Brain pericyte (primary cell): ENCODE measurements at regions not wholly inside any gene's neighbourhood (a gene's known extent, or its start where the extent isn't known, plus 50 kb on each side); places are given as distances from the start of the nearest gene placed in this dataset.
"Not testable (repeated sequence)": the region's sequence is repeated elsewhere in the genome, so short reads cannot be mapped to it uniquely, and the experiment has no call there.

Source experiments
- DNase-seq: peaks from one replicate; pipeline ENCODE4 v3.0.0-alpha.2; 2012; ENCODE audit warnings: low read depth, low spot score

DNA sequence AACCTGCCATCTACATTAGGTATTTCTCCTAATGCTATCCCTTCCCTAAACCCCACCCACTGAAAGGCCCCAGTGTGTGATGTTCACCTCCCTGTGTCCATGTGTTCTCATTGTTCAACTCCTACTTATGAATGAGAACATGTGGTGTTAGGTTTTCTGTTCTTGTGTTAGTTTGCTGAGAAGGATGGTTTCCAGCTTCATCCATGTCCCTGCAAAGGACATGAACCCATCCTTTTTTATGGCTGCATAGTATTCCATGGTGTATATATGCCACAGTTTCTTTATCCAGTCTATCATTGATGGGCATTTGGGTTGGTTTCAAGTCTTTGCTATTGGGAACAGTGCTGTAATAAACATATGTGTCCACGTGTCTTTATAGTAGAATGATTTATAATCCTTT is 149.2 kb downstream of the PCDH7 start:
- not testable (repeated sequence) for DNase-seq

DNA sequence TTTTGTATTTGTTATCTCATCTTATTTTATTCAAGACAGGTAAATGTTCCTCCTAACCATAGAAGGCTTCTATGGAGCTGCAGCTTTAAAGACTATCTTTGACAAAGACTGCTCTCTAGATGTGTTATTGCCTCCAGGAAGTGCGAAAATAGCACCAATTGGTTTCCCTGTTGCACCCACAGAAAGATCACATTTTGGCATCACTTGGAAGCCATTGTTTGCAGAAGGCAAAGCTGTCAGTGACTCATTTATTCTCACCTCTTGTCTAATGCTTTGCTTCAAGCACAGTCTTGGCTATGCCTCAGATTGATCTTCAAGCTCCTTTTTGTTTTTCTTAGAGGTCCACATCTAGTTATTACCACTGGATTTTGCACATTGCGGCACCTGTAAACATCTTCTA is 150.3 kb downstream of the PCDH7 start:
- no peak for DNase-seq

DNA sequence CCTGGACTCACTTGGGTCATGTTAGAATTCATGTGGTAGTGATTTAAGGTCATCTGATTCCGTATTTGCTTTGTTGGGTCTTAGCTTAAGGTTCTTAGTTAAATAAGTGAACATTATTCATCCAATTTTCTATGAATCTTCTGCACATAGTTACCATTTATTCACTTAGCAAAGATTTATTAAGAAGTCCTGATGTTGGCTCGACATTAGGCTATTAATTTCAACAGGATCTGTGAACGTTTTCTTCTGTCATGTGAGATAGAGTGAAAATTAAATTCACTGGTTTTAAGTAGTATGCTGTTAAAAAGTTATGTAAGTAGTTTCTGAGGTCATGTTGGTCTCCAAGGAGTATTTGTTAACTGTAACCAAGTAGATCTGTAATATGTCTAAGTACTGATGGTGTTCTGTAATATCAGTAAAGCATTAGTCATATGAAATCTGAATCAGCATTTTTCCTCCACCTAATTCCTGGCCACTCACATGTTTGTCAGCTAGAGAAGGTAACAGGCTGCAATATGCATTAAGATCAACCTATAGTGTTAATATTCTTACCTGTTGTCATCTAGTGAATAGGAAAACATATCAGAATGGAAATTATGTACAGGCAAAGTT is 155.6 kb downstream of the PCDH7 start:
- DNase-seq, result no peak

DNA sequence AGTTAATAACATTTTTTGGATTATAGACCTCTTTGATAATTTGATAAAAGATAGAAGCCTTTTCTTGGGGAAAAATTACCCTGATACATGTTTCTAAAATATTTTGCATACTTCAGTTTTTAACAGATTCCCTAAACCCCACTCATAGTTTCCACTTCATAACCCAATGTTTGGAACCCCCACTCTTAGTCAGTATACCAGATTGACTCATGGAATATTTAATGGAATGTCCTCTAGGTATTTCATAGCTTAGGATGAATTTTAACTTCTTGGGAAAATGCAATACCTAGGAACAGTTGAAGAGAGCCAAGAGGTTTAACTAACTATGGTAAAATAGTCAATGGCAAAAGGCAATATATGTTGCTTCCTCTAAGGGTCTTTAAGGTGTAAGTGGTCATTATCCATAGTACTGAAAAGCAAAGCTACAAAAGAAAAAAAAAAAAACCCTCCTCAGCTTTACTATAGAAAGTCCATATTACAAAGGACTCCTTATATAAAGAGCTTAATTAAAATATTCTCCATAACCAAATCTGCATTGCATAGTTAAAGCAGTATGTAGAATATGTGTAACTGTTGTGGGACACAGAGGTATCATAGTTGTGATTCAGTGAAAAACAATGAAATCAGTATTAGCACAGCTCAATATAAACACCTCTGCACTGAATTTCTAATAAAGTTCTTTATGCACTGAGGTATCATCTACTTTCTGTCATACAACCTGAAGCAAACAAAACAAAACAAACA is 159.9 kb downstream of the PCDH7 start:
- DNase-seq, result no peak

DNA sequence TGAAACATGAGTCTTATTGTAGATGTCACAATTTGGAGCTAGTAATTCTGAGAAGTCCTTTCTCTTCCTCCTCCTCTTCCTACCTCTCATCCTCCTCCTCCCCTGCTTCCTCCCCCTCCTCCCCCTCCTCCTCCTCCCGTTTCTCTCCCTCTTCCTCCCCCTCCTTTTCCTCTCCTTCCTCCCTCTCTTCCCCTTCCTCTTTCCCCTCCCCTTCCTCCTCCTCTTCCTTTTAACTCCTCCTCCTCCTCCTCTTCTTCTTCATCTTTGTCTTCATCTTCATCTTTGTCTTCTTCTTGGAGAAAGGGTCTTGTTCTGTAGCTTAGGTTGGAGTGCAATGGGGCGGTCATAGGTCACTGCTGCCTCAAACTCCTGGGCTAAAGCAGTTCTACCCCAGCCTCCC is 161.8 kb downstream of the PCDH7 start:
- no peak for DNase-seq

DNA sequence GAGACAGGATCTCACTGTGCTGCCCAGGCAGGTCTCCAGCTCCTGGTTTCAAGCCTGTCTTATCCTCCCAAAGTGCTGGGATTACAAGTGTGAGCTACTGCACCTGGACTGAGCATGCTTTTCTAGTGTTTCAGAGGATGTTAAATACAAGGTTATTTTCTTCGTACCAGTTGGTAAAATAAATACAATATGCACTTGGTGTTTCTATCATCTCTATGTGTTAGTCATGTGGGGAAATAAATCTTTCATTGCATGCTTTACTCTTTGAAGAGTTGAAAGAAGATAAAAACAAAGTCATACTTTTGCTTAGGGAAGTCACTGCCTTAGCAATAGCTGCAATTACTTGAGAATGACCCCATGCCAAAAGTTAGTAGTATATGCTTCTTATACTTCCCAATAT is 162.3 kb downstream of the PCDH7 start:
- no peak for DNase-seq

DNA sequence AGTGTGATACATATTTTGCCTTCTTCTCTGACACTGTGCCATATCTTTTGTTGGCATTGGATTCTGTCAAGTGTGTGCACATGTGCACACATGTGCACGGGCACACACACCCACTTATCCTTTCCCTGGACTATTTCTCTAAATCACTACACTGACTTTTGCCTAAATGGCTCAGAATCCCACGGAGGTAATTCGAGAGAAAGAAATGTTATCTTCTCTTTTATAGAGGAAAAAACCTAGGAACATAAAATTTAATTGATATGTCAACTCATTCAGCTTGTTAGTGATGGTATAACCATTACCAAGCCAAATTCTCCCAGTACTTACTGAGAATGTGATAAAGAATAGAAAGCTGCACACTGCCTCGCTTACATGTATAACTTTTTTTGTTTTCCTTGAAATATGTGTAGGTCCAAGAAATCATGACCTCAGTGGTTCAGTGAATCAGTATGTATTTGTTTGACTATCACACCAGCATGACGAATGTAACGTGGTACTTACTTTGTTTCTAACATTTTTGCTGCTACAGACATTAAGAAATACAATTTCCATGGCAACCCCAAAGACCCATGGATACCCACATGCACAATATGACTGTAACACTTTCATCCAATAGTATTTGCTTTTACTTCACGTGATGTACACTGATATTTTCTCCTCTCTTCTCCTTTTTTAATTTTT is 163.0 kb downstream of the PCDH7 start:
- DNase-seq, result no peak

DNA sequence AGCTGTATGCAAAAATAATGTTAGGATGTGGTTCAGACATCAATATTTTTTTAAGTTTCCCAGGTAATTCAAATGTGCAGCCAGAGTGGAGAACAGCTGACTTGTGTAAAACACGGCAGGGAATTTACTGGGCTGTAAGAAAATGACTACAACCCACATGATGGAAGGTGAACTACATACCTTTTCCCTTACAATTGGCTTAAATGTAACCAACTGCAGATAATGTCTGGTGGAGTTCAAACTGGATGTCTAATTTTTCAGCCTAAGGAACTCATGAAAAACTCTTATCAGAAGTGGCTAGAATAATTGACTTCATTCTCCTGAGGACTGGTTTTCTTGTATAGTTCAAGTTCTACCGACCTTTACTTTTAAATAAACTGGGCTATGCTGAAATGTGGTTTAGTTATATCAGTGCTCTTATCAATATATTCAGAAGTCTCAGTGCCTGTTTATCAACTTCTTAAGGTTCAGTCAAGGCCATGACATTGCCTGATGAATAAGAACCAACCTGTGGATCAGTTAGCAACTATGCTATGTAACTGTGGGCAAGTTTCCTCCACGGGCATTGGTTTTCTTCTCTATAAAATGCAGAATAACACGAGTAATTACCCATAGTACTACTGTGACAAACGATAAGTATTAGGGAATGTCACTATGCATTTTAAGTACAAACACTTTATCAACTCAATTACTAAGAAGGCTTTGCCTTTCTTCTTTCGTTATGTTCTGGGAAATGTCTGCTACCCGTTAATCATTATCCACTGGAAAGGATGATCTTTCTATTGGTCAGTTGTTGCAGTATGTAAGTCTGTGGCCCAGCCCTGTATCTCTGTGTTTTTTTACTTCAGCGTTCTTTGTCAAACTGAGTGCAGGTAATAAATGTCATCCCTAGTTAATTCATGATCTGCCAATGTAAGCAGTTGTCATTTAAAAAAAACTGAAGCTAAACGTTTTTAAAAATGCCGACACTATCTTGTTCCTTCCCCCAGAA is 181.6 kb downstream of the PCDH7 start:
- DNase-seq, result no peak

DNA sequence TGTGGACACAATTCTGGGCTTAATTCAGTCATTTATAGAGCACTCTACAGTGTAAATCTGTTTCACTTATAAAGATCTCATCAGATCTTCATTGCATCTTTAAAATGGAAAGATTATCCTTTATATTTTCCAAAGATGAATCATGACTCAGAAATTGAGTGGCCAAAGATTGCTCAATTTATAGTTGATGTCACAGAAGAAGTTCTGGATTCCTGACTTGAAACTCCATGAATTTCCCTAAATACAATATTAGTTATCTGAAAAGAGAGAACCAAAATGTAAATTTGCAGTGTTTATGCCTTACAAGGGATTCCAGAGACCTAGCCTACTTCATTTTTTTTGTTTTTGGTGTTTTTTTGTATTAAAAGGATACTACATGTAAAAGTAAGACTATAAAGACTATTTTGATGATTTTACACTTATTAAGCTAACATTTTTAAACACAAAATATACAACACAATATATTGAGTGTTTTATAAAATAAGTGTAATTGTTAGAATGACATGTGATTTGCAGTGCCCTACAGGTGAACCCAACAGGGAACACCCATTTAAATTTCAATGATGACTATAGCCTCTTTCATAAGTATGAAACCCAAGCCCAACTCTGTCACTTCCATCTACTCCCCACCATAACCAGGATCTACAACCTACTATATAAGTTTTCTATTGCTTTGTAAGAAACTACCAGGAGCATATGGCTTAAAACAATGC is 183.5 kb downstream of the PCDH7 start:
- DNase-seq, result no peak

DNA sequence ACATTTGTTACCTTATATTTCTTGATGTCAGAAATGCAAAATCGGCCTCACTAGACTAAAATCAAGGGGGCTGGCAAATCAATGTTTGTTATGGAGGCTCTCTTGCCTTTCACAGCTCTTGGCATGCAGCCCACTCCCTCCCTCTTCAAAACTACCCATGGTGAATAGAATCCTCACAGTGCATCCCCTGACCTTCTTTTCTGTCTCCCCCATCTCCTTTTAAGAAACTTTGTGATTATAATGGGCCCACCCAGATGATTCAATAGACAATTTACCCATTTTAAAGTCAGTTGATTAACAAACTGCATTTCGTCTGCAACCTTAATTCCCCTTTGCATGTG is 184.0 kb downstream of the PCDH7 start:
- no peak for DNase-seq

DNA sequence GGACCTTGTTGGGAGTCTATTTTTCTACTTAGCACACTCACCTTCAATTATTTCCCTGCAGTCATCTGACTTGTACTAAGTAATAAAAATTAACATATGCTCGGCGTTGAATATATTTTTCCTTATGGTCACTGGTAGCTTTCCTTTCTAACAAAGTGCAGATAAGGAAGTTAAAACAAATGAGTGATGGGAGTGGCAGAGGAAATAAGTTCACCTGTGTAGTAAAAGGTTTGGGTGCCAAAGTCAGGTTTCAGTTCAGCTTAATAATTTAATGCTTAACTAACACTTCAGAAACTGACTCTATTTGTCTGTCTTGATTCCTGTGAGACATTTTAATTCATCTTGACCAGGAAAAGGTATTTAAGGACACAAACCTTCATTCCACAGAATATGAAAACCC is 184.4 kb downstream of the PCDH7 start:
- DNase-seq, result no peak

DNA sequence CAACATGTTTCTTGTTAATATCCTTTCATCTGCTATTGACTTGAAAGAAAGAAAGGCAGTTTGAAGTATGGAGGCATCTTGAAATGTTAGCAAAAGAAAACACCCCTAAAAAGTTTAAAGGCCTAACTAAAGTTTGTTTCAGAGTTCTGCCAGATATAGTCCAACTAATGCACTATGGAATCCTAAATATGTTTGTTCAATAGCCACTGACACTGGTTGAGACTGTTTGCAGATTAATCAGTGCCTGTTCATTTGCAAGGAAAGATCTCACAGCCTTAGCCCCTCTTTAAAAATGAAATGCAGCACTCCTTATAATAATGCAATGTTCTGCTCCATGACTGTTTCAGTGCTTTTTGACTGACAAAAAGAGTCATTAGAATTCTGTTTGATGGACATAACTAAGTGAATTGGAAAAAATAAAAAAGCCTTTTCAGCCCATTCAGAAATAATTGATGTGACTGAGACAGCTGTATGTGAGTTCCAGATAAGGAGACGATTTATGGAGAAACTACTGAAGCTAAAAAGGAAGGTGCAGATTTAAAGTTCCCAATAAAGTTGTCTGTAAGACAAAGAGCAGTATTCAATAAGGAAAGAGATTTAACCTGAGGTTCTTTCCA is 192.0 kb downstream of the PCDH7 start:
- no peak for DNase-seq

DNA sequence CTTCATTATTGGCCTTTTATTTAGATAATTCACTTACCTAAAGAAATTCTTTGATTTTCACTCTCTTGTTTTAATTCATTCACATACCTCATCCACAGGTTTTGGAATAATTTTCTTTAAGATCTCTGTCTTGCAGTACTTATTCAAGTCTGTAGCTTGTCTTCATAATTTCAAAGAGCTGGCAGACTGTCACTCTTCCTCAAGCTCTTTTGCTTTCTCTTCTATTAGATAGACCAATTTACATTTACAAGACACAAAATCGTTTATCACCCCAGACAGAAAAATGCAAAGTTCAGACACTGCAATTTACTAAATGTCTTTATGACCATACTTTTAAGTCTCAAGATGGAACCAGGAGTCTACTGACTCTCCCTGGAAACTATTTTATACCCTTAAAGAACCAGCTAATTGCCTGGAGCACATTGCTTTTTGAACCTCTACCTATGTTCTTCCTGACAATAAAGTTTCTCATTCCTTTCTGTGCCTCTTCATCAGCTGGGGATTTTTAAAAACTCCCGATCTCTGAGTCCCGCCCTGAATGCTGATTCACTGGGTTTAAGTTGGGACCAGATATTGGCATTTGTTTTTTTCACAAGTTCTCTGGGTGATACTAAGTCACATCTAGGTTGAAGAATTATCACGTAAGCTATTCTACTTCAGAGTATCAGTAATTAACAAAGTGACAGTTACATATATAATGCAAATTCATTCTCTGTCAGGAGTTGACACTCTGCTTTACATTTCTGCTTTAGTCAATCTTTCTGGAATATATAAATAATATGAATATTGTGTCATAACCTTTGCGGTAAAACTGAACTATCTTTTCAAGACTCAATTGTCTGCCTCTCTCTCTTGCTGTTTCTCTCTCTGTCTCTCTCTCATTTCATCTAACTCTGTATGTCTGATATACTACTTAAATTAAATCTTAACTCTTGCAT is 196.4 kb downstream of the PCDH7 start:
- no peak for DNase-seq

DNA sequence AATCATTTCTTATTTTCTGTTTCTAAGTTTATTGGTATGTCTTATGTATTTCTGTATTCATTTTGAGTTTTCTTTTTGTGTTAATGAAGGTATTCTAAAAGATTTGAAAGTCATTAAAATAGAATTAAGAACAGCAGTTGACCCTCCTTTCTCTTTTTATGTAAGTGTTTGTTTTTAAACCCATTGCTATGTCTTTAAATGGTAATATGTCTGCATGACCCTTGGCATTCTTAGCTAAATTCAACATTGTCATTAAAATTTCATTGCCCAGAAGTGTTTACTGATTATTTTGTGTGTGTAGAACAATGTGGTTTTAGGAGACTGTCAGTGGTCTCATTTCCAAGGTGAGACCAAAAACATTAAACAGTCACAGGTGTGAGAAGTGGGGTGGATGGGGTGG is 197.8 kb downstream of the PCDH7 start:
- no peak for DNase-seq

DNA sequence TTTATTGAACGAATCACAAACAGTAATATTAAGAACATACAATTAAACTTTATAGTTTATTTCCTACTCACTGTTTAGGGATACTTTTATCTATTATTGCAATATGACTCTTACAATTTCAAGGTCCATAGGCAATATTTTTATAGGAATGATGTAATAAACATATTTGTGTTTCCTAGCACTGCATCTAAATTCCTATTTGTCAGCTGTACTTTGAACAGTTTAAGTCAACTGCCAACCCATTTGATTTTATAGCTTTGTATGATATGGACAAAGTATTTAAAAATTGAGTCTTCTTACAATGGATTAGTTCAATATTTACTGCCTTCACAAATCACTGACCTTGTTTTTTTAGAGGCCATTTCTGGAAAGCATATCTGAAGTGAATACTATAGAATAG is 199.3 kb downstream of the PCDH7 start:
- no peak for DNase-seq

DNA sequence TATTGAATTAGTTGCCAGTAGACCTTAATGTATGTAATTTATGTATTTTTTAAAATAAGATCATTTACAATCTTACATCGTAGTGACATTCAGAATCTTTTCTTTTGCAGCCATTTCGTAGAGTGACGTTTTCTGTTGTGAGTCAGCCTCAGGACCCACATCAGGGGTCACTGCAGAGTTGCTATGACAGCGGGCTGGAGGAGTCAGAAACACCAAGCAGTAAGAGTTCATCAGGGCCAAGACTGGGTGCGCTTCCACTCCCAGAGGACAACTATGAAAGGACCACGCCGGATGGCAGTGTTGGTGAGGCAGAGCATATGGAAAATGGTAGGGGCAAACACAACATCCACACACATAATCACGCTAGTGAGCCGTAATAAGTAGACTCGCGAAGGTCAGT is 199.9 kb downstream of the PCDH7 start:
- DNase-seq, result no peak

DNA sequence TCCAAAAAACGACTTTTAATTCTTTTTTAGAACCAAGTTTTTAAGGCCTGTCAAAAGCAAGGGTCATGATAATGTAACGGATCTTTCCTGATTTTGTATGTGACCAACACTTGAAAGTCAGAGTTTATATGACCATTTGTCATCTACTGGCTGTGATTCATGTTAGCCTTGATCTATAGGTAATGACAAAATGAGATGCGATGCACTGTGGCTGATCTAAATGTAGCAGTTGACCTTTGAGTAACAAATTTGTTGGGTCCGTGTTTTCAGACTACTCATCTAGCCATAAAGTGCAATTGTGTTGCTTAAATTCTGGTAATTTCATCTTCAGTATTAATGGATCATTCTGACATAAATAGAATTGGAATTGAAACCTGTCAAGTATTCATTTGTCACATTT is 202.5 kb downstream of the PCDH7 start:
- DNase-seq, result no peak

DNA sequence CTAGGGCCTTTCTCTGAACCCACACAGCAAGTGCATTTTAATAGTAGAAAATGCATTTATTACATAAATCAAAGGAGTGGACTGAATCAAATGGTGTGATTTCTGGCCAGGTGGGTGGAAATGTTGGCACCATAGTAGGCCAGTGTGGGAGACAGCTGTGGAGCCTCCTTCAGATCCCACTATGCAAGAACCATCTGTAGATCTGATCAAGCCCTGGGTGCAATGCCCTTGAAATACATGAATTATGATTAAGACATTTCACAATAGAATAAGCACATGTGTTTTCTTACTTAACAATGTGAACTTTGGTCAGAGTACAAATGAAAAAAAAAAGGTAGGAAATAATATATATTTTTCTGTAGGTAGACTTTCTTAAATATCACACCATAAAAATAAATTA is 204.3 kb downstream of the PCDH7 start:
- DNase-seq, result no peak

DNA sequence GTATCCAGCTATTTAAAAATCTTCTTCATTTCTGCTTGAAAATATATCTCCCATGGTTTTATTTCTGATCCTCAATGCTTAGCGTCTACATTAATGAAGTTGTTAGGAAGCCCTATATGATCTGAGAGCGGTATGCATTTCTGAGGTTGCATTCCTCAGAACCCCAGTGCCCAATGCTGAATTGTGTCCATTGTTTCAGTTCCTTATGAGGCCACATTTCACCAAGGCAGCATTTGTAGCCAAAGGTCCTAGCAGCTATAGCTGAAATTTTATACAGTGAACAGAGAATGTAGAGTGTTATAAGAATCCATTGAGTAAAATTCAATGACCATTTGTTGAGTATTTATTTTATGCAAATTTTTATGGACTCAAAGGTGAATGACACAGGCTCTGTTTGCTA is 209.5 kb downstream of the PCDH7 start:
- no peak for DNase-seq

DNA sequence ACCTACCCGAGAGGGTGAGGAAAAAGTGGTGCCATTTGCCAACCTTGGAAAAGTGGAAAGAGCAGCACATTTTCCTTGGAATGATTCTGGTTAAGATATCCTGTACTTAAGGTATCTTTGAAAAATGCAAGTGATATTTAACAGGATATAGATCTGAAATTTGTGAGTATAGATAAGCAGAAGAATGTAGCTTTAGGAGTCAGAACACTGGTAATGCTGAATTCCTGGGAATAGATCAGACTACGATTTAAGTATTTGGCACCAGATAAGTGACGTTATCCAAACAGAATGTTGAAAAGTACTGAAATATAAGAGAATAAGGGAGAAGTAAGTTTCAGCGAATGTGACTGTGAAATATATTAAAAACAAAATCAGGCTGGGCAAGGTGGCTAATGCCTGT is 210.1 kb downstream of the PCDH7 start:
- DNase-seq, result no peak
